Progenitor cell of endocrine pancreas (in vitro differentiated cells): ENCODE measurements at regions not wholly inside any gene's neighbourhood (a gene's known extent, or its start where the extent isn't known, plus 50 kb on each side); places are given as distances from the start of the nearest gene placed in this dataset.

Experiments used
- DNase-seq: peaks from one replicate; pipeline ENCODE4 v3.0.0; 2021; ENCODE audit warnings: low spot score; ENCODE audit not compliant: unreplicated experiment
- H3K27ac Mint-ChIP-seq: 2 replicates; pipeline ENCODE4 v1.8.0; 2021; ENCODE audit warnings: mild to moderate bottlenecking, moderate library complexity, mixed read lengths
- H3K27me3 Mint-ChIP-seq: 2 replicates; pipeline ENCODE4 v1.8.0; 2021; ENCODE audit warnings: mixed read lengths
- H3K36me3 Mint-ChIP-seq: 2 replicates; pipeline ENCODE4 v1.8.0; 2022; ENCODE audit warnings: mixed read lengths; ENCODE audit not compliant: insufficient read depth
- H3K4me1 Mint-ChIP-seq: 2 replicates; pipeline ENCODE4 v1.8.0; 2021; ENCODE audit warnings: low read depth, mixed read lengths
- H3K4me3 Mint-ChIP-seq: 2 replicates; pipeline ENCODE4 v1.8.0; 2021; ENCODE audit warnings: low read depth, mild to moderate bottlenecking, moderate library complexity, mixed read lengths
- H3K9me3 Mint-ChIP-seq: 2 replicates; pipeline ENCODE4 v1.8.0; 2021; ENCODE audit warnings: low read depth, mixed read lengths
- TF ChIP-seq, protein P1 (sequence below): fragments of 200-600 bp; sonication (generic); IDR thresholded peaks from one replicate; pipeline ENCODE4 v1.5.0; 2021; ENCODE audit warnings: antibody characterized with exemption, mild to moderate bottlenecking; ENCODE audit not compliant: unreplicated experiment

DNA sequence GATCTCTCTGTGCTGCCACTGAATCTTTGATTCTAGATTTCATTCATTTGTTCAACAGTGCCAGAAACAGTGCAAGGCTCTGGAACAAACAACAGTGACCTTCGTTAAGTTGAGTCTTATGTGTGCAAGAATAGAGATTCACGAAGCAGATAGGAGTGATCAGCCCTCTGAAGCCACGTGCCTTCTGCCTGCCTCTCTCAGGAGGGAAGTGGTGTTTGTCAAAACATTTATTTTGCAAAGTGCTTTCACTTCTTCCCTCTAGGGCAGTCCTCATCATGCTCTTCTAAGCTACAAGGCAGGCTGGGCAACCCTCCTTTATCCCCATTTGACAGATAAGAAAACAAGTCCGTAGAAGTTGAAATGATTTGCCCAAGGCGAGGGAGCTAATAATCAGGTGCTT is 204.3 kb downstream of the TFAP2C start:
- TF ChIP-seq, protein P1, sequence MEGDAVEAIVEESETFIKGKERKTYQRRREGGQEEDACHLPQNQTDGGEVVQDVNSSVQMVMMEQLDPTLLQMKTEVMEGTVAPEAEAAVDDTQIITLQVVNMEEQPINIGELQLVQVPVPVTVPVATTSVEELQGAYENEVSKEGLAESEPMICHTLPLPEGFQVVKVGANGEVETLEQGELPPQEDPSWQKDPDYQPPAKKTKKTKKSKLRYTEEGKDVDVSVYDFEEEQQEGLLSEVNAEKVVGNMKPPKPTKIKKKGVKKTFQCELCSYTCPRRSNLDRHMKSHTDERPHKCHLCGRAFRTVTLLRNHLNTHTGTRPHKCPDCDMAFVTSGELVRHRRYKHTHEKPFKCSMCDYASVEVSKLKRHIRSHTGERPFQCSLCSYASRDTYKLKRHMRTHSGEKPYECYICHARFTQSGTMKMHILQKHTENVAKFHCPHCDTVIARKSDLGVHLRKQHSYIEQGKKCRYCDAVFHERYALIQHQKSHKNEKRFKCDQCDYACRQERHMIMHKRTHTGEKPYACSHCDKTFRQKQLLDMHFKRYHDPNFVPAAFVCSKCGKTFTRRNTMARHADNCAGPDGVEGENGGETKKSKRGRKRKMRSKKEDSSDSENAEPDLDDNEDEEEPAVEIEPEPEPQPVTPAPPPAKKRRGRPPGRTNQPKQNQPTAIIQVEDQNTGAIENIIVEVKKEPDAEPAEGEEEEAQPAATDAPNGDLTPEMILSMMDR, result no peak
- no peaks in the 10 kb centered on the region for H3K9me3 Mint-ChIP-seq
- peaks cover 79% of the 10 kb centered on the region for H3K27me3 Mint-ChIP-seq
- H3K27ac Mint-ChIP-seq, result no peak overlapping the region
- H3K4me1 Mint-ChIP-seq, result peaks cover 4% of the 10 kb centered on the region
- H3K4me3 Mint-ChIP-seq, result no peak overlapping the region
- DNase-seq, result no peak
- H3K36me3 Mint-ChIP-seq, result no peaks in the 10 kb centered on the region

DNA sequence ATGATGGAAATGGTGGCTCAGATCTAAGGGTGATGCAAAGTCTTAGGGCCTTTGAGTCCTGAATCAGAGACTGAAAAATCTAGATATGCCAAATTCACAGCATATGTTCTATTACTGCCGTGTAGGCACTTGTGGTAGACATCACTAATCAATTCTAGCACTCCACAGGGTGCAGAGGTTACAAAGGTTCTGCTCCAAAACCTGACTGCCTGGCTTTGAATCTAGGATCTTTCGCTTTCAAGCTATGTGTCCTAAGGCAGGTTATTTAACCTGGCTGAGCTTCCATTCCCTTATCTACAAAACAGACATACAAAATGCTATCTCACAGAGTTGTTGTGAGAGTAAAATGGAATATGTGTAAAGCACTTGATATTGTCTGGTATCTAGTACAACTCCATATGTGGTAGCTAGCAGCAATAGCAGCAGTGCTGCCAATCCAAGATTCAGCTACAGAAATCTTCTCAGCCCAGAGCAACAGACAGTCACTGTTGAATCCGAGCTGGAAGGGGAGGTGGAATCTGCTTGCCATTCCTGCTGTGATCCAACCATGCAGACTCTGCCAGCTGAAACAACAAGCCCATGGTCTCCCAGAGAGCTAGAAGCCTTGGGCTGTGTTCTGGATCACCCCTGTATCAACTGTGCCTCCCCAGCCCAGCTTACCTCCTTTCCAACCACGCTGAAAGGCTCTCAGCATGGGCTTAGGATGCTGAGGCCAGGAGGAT is 206.9 kb downstream of the TFAP2C start:
- Mint-ChIP-seq H3K27ac (no peak overlapping the region), H3K36me3 (no peaks in the 10 kb centered on the region), H3K9me3 (no peaks in the 10 kb centered on the region), H3K4me3 (no peak overlapping the region), H3K27me3 (peaks cover 65% of the 10 kb centered on the region), H3K4me1 (no peaks in the 10 kb centered on the region)
- DNase-seq, result no peak
- TF ChIP-seq, protein P1, result no peak

DNA sequence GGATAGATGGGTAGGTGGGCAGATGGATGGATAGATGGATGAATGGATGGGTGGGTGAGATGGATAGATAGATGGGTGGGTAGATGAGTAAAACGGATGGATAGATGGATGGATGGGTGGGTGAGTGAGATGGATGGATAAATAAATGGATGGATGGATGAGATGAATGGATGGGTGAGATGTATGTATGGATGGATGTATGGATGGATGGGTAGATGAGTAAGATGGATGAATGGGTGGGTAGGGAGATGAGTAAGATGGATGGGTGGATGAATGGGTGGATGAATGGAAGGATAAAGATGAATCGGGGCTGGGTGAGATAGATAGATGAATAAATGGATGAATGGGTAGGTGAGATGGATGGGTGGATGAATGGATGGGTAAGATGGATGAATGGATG is 210.1 kb downstream of the TFAP2C start:
- Mint-ChIP-seq H3K36me3 (no peaks in the 10 kb centered on the region), H3K4me3 (no peak overlapping the region), H3K4me1 (no peaks in the 10 kb centered on the region), H3K27me3 (peaks cover 50% of the 10 kb centered on the region), H3K27ac (no peak overlapping the region), H3K9me3 (no peaks in the 10 kb centered on the region)
- DNase-seq, result no peak
- TF ChIP-seq, protein P1, result no peak

DNA sequence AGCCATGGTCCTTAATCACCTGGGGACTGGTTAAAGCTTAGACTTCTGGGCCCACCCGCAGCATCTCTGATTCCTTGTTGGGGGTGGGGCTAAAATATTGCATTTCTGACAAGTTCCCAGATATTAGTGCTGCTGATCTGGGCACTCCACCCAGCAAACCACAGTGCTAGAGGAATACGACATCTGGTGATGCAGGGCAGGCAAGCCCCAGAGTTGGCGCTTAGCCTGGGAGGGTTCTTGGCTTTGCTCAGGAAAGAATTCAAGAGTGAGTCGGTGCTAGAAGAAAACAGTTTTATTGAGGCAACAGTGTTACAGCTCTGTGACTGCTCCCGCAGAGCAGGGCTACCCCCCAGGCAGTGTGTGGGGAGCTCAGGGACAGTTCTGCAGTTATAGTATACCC is 210.7 kb downstream of the TFAP2C start:
- Mint-ChIP-seq H3K9me3 (no peaks in the 10 kb centered on the region), H3K4me3 (no peak overlapping the region), H3K36me3 (no peaks in the 10 kb centered on the region), H3K27me3 (peaks cover 49% of the 10 kb centered on the region), H3K27ac (no peak overlapping the region), H3K4me1 (no peaks in the 10 kb centered on the region)
- no peak for DNase-seq
- TF ChIP-seq, protein P1, result no peak

DNA sequence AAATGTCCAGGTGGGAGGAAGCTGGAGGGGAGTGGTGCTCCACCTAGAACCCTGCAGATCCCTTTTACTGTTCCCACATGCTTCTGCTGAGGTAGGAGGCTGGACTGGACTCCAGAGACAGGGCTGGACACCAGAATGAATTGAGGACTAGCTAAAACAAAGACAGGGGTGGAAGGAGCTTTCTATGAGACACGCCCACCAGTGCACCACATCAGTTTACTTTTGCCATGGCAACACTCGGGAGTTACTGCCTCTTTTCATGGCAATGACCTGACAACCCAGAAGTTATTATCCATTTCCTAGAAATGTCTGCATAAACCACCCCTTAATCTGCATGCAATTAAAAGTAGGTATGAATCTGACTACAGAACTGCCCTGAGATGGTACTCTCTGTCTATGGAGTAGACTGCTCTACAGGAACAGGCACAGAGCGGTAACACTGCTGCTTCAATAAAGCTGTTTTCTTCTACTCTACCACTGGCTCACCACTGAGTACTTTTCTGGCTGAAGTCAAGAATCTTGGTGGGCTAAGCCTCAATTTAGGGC is 211.7 kb downstream of the TFAP2C start:
- Mint-ChIP-seq H3K27ac (no peak overlapping the region), H3K36me3 (no peaks in the 10 kb centered on the region), H3K4me1 (no peaks in the 10 kb centered on the region), H3K9me3 (no peaks in the 10 kb centered on the region), H3K4me3 (no peak overlapping the region), H3K27me3 (peaks cover 45% of the 10 kb centered on the region)
- DNase-seq, result no peak
- TF ChIP-seq, protein P1, result no peak
